Fibroblast of peridontal ligament (primary cell): ENCODE measurements at regions not wholly inside any gene's neighbourhood (a gene's known extent, or its start where the extent isn't known, plus 50 kb on each side); places are given as distances from the start of the nearest gene placed in this dataset.

Experiments used
- DNase-seq: peaks from one replicate; pipeline ENCODE4 v3.0.0-alpha.2; 2010; ENCODE audit errors: extremely low read depth

DNA sequence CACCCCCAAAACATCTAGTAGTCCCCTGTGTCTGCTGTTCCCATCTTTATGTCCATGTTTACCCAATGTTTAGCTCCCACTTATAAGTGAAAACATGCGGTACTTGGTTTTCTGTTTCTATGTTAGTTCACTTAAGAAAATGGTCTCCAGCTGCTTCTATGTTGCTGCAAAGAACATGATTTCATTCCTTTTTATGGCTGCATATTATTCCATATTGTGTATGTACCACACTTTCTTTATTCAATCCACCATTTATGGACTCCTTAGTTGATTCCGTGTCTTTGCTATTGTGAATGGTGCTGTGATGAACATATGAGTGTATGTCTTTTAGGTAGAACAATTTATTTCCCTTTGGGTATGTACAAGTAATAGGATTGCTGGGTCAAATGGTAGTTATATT is 51.2 kb downstream of the GRK7 start:
- no peak for DNase-seq

DNA sequence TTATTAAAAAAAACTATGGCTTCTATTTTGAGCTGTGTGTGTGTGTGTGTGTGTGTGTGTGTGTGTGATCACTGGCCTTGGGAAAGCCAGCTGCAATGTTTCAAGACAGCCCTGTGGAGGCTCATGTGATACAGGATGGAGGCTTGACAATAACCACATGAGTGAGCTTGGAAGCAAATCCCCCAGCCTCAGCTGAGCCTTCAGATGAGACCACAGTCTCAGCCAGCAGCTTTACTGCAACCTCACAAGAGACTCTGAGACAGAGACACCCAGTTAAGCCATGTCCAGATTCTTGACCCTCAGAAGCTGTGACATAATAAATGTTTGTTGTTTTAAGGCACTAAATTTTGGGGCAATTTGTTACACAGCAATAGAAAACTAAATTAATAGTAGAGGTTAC is 52.5 kb downstream of the GRK7 start:
- DNase-seq: no peak

DNA sequence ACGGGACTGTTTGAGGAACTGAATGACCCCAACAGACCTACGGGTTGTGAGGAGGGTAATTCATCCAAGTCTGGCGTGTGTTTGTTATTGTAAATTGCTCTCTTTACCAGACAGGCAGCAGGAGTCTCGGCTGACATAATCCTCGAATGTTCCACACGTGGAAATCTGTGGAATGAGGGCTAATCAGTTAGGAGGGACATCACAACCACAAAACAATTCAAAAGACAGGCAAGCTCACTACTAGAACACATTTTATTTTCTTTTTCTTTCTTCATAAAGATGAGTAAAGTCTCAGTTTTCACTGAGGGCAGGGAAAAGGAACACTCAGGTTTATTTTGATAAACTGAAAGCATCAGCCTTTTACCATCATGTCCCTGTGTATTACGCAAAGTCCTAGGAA is 53.8 kb downstream of the GRK7 start:
- DNase-seq: peak; percentile 11

DNA sequence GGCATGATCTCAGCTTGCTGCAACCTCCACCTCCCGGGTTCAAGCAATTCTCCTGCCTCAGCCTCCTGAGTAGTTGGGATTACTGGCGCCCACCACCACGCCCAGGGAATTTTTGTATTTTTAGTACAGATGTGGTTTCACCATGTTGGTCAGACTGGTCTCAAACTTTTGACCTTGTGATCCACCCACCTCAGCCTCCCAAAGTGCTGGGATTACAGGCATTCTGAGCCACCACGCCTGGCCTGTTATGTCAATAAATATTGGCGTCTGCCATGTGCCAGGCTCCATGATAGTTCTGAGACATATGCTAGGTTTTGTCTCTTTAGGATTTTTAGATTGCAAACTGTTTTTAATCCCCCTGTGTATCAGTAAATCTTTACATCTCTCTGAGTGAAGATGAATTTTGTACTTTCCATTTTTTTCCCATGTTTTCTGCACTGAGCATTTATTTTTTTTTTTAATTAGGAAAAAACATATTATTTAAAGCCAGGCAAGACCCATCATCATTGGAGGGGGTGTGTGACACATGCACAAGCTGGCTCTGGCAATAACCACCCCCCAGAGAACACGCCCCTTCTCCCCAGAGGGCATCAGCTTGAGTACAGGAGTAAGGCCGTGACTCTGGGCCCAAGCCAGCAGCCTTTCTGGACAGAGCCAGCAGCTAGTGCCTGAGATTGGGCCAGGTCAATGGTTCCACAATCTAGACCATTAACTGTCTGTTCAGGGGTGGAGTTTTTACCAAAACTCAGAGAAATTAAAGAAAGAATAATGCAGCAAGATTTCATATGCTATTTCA is 51.0 kb upstream of the ATP1B3 start:
- DNase-seq: no peak
